Fibroblast of skin of right quadriceps (primary cell): ENCODE measurements at regions not wholly inside any gene's neighbourhood (a gene's known extent, or its start where the extent isn't known, plus 50 kb on each side); places are given as distances from the start of the nearest gene placed in this dataset.
A peak's percentile ranks its signal among the peaks of the same experiment; 100 is the strongest.
"Not testable (repeated sequence)": the region's sequence is repeated elsewhere in the genome, so short reads cannot be mapped to it uniquely, and the experiment has no call there.

ENCODE experiments used
- DNase-seq: peaks from one replicate; pipeline ENCODE4 v3.0.0-alpha.2; 2013

- no peak for DNase-seq
These were observed 123.1 kb upstream of the KRR1 start for GRCh38 chr12:75634244-75635222.

DNA sequence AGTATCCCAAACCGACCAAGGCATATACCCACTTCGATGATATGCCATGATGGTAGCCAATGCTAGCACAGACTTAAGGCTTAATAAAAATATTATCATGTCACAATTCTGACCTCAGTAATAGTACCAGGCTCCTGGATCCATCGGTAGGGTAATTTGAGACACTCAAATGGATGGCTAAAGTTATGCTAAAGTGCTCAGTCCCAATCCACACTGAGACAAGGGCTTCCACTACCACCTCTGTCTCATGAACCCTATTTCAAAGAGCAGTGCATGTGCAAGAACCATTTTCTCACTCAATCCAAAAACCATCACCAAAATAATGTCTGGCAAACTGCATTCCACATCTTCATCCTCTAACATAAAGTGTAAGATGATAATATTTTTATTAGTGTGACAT lies 122.4 kb upstream of the KRR1 start:
- no peak for DNase-seq

DNA sequence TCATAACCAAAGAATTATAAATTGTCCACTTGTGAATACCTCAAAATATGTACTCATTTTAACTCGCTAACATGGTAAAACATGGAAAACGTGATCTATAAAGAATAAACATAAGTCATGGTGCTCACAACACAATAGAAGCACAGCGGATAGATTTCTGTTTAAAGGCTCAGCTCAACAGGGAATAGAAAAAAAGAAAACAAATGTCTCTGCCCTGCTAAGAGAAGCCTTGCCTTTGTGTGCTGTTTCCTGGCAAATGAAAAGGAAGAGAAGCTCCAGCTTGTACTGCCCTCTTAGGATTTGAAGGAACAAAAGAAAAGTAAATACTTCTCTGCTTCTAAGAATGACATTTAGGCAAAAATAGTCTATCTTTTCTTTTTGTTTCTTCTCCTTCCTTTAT lies 121.0 kb upstream of the KRR1 start:
- DNase-seq: no peak

DNA sequence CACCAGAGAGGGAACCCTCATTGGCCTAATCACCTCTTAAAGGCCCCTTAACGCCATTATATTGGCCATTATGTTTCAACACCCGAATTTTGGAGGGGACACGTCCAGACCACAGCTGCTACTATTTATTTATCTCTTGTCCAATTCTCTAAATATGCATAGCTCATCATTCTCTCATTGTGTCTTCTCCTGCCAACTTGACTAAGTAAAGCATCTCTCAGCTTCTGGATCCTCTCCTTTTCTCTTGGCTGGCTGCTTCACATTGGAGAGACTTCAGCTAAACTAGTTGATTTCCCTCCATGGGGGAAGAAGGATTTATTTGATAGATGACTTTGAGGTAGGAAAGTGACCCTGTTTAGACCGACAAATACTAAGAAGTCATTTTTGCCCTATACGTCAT lies 120.4 kb upstream of the KRR1 start:
- no peak for DNase-seq

DNA sequence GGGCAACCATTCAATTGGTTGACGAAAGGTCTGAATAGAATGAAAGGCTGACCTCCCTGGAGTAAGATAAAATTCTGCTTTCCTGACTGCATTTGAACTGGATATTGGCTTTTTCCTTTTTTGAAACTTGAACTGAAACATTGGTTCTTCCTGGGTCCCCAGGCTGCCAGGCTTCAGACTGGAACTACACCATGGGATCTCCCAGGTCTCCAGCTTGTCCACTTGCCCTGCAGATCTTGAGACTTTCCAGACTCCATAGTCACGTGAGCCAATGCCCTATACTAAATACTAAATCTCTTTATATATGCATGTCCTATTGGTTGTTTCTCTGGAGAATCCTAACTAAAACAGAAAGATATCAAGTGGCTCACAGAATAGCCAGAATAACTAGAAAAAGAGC lies 118.7 kb upstream of the KRR1 start:
- no peak for DNase-seq

GRCh38 chr12:75628916-75629315 lies 117.5 kb upstream of the KRR1 start:
- no peak for DNase-seq

DNA sequence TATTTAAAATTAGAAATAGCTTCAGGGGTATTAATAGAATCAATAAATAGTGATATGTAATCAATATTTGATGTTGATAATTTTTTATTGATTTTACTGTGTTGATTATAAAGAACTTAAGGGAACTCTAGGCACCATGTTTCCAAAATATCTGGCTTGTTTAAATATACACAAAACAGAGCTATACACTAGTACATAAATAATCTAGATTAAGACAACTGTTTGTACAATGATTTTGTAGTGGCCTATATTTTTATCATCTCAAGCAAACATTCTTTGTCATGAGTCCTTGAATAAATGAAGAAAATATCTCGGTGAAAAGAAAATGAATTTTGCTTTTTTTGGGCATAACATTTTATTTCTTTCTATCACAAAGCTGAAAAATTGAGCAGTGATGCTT lies 117.1 kb upstream of the KRR1 start:
- no peak for DNase-seq

- peak; percentile 30 for DNase-seq
These were observed 112.3 kb upstream of the KRR1 start for GRCh38 chr12:75623631-75624154.

GRCh38 chr12:75622492-75622891 lies 111.1 kb upstream of the KRR1 start:
- DNase-seq: no peak

GRCh38 chr12:75614396-75614795 lies 103.0 kb upstream of the KRR1 start:
- not testable (repeated sequence) for DNase-seq

GRCh38 chr12:75613981-75614380 lies 102.6 kb upstream of the KRR1 start:
- peak; percentile 31 for DNase-seq

DNA sequence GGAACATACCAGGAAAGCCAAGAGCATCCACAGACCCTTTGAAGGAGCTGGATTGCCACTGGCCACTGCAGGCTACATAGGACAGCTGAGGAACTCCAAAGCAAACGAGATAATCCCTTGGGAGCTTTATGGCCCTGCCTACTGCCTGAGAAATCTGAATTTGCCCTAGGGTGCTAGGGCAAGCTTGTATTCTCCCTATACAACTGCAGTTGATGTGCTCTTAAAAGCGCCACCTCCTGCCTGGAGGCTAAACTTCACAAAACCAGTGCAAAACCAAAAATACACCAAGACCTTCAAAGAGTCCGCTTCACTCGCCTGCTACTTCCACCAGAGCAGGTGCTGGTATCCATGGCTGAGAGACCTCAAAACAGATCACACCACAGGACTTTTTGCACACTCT lies 99.6 kb upstream of the KRR1 start:
- DNase-seq: no peak

GRCh38 chr12:75606956-75607355 lies 95.5 kb upstream of the KRR1 start:
- no peak for DNase-seq

- no peak for DNase-seq
These were observed 94.7 kb upstream of the KRR1 start for GRCh38 chr12:75606151-75606550.

- no peak for DNase-seq
These were observed 92.1 kb upstream of the KRR1 start for GRCh38 chr12:75603475-75603874.

DNA sequence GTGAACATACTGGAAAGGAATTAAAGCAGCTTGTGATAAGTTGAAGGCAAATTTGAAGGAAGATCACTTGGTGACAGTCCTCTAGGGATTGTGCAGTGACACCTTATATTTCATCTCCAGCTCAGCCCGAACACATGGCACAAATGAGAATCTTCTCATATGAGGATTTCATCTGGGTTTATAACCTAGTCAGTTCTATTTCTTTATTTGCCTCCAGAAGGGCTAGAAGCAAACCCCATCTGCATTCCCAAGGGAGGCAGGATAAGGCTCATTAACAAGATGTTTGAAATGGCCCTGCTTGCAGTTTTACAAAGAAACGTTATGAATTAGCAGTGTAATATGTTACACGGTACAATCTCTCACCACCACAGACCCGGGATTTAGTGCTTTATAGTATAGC lies 90.7 kb upstream of the KRR1 start:
- DNase-seq: no peak

DNA sequence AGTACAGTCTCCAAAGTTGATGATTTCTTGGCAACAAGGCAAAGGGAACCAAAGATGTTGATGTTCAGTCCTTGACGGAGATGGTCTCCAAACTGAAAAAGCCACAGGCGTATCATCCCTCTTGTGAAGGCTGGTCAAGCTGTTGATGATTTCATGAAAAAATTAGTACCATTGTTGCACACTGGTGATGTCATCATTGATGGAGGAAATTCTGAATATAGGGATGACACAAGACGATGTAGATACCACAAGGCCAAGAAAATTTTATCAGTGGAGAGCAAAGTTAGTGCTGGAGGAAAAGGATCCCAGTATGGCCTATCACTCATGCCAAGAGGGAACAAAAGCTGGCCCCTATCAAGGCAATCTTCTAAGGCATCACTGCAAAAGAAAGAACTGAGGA lies 88.7 kb upstream of the KRR1 start:
- no peak for DNase-seq

DNA sequence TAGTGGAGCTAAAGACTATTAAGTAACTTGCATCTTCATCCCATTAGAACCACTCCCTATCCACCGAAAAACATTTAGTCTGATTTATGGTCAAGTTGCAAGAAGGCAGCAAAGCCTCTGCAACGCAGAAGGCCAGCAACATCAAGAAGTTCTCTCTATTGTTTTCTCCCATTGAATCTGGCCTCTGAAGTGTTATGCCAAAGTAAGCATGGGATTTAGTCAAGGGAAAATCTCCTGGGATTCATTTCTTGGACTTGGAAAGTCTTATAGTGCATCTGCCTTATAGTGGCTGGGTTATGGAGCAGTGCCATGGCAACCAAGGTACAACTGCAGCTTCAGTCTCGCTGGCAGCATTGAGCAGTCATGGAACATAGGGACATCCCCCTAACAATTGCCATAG lies 87.7 kb upstream of the KRR1 start:
- DNase-seq: no peak

GRCh38 chr12:75596406-75596805 lies 85.0 kb upstream of the KRR1 start:
- DNase-seq: no peak

GRCh38 chr12:75592638-75593335 lies 81.4 kb upstream of the KRR1 start:
- DNase-seq: no peak

- no peak for DNase-seq
These were observed 80.7 kb upstream of the KRR1 start for GRCh38 chr12:75592086-75592485.

DNA sequence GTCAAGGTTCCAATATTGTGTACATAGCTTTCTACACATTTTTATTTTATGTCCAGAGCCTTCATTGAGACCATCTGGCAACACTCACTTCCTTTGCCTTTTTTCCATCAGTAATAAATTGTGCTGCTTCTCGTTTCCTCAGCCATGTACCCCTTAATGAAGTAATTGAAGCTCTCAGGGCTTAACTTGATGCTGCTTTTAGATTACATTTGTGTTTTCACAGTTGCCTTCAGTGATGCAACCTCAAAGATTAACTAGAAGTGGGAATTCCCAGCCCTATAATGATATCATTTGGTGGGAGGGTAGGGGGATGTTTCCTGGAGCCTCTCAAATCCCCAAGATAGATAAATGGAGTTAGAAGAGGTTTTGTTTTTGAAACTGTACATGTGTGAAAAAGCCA lies 80.2 kb upstream of the KRR1 start:
- DNase-seq: peak; percentile 45

DNA sequence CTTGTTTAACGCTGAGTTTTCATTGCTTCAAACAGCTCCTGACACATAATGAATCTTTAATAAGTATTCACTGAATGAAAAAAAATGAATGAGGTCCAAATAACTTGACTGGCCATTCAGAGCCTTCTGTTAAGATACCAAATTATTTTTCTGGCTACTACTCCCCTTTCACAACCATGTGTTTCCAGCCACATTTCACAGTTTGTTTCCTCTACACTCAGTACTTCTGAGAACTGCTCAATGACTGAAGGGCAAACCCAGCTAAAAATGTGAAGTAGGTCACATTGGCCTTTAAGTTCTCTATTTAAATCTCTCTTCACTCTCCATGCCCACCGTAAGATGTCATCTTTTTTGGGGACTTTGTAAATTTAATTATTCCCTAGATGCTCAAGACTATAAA lies 78.4 kb upstream of the KRR1 start:
- no peak for DNase-seq
